Tibial nerve (tissue), 4 donors: ENCODE measurements at regions not wholly inside any gene's neighbourhood (a gene's known extent, or its start where the extent isn't known, plus 50 kb on each side); places are given as distances from the start of the nearest gene placed in this dataset.

Experiments
- DNase-seq, 2 donors: peaks; one replicate each; pipeline ENCODE4 v3.0.0-alpha.2; 2019; ENCODE audit warnings: low spot score in 2 of 2
- H3K27ac ChIP-seq, 4 donors: fragments of 200-600 bp; sonication (generic) in 3 of 4; one replicate each; pipeline ENCODE4 v1.5.1; 2017 to 2019; ENCODE audit warnings: mild to moderate bottlenecking in 1 of 4
- H3K27me3 ChIP-seq, 2 donors: fragments of 200-600 bp; sonication (generic) in 1 of 2; one replicate each; pipeline versions ENCODE4 v1.5.1 to v1.6.0; 2017 to 2019
- H3K36me3 ChIP-seq, 3 donors: fragments of 200-600 bp; sonication (generic); one replicate each; pipeline ENCODE4 v1.5.1; 2018 to 2019
- H3K4me1 ChIP-seq, 4 donors: fragments of 200-600 bp; sonication (generic) in 3 of 4; one replicate each; pipeline ENCODE4 v1.5.1; 2017 to 2019
- H3K4me3 ChIP-seq, 4 donors: fragments of 200-600 bp; sonication (generic) in 3 of 4; one replicate each; pipeline ENCODE4 v1.5.1; 2017 to 2019; ENCODE audit warnings: mild to moderate bottlenecking in 1 of 4, moderate library complexity in 1 of 4
- H3K9me3 ChIP-seq, 4 donors: fragments of 200-600 bp; sonication (generic) in 3 of 4; one replicate each; pipeline ENCODE4 v1.5.1; 2017 to 2019
- CTCF ChIP-seq, 5 experiments: fragments of 200-600 bp in 3 of 5; fragments of 450-650 bp in 2 of 5; sonication (generic) in 3 of 5; IDR thresholded peaks; one replicate each; pipeline ENCODE4 v1.5.1; 2016 to 2019; ENCODE audit warnings: antibody characterized with exemption in 5 of 5, mild to moderate bottlenecking in 3 of 5, moderate library complexity in 2 of 5
- EP300 ChIP-seq, 2 donors: sonication (generic); formaldehyde crosslinking; IDR thresholded peaks; one replicate each; pipeline ENCODE4 v1.6.1; 2017; ENCODE audit warnings: antibody characterized with exemption in 2 of 2, mild to moderate bottlenecking in 1 of 2
- POLR2A ChIP-seq, 2 donors: fragments of 450-650 bp; IDR thresholded peaks; one replicate each; pipeline ENCODE4 v1.6.1; 2017; ENCODE audit warnings: antibody characterized with exemption in 2 of 2, mild to moderate bottlenecking in 2 of 2, moderate library complexity in 2 of 2
- WGBS, 2 donors: methylation state at CpG; one replicate each; pipeline ENCODE4 v1.1.5; 2018; 5-methylcytosine and 5-hydroxymethylcytosine counted together

GRCh38 chr10:1933215-1933614 lies 195.9 kb upstream of the ADARB2 start:
- TF ChIP-seq POLR2A (IDR thresholded peaks at IDR 0.05) (no peak), CTCF (IDR thresholded peaks at IDR 0.05) (no peak), EP300 (IDR thresholded peaks at IDR 0.05) (no peak)
- Histone ChIP-seq H3K27me3 (no peaks in the 10 kb centered on the region), H3K4me3 (no peak overlapping the region), H3K4me1 (peaks cover 0 to 4% (median 0%) of the 10 kb centered on the region in 4 donors), H3K36me3 (no peaks in the 10 kb centered on the region), H3K9me3 (no peaks in the 10 kb centered on the region), H3K27ac (no peak overlapping the region)
- DNase-seq, result no peak
- 67 to 68% methylated on average over 16 of the region's 16 CpGs for WGBS, 2 donors

DNA sequence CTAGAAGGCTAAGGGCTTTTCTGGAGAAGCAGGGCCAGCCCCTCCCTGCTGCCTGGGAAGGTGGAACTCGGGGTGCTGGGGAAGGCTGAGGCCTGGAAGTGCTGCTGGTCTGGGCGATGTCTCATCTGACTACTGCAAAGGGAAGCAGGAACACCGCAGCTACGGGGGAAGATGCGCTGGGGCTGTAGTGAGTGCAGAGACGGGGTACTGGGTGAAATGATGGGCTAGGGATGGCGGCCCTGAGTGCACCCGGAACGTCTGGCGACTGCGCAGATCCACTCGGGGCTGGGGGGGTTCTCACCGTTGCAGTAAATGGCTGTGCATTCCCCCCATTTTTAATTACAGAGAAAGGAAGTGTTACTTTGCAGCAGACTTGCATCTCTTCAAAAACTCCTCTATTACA lies 195.4 kb upstream of the ADARB2 start:
- no peak overlapping the region for H3K27ac ChIP-seq
- H3K36me3 ChIP-seq, result no peaks in the 10 kb centered on the region
- no peaks in the 10 kb centered on the region for H3K9me3 ChIP-seq
- WGBS, 2 donors, result 42 to 68% methylated on average over 13 of the region's 13 CpGs
- H3K4me1 ChIP-seq, result peaks cover 0 to 4% (median 0%) of the 10 kb centered on the region in 4 donors
- DNase-seq, result no peak
- no peak overlapping the region for H3K4me3 ChIP-seq
- TF ChIP-seq EP300 (IDR thresholded peaks at IDR 0.05) (no peak), POLR2A (IDR thresholded peaks at IDR 0.05) (no peak), CTCF (IDR thresholded peaks at IDR 0.05) (no peak)
- no peaks in the 10 kb centered on the region for H3K27me3 ChIP-seq

DNA sequence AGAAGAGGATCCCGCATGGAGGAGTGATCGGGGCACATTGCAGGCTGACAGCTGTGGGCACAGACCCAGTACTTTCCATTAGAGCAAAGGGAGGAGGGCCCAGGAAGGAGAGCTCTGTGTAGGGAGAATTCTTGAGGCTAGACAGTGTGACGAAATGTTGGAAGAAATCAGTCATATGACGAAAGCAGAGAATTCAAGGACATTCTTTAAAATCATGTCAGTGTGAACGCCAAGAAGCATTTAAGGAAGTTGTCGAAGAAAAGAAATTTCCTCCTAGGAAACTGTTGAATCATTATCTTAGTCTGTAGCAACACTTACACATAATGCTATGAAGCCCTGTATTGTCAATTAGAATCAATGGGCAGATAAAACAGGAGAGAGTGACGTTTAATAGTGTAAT lies 191.3 kb upstream of the ADARB2 start:
- Histone ChIP-seq H3K27ac (no peak overlapping the region), H3K27me3 (no peaks in the 10 kb centered on the region), H3K4me3 (no peak overlapping the region), H3K9me3 (no peaks in the 10 kb centered on the region), H3K36me3 (no peaks in the 10 kb centered on the region), H3K4me1 (peaks cover 0 to 4% (median 0%) of the 10 kb centered on the region in 4 donors)
- TF ChIP-seq EP300 (IDR thresholded peaks at IDR 0.05), result no peak
- no peak for TF ChIP-seq POLR2A (IDR thresholded peaks at IDR 0.05)
- TF ChIP-seq CTCF (IDR thresholded peaks at IDR 0.05), result no peak
- WGBS, 2 donors, result 80 to 87% methylated on average over 7 of the region's 7 CpGs
- DNase-seq, result no peak

DNA sequence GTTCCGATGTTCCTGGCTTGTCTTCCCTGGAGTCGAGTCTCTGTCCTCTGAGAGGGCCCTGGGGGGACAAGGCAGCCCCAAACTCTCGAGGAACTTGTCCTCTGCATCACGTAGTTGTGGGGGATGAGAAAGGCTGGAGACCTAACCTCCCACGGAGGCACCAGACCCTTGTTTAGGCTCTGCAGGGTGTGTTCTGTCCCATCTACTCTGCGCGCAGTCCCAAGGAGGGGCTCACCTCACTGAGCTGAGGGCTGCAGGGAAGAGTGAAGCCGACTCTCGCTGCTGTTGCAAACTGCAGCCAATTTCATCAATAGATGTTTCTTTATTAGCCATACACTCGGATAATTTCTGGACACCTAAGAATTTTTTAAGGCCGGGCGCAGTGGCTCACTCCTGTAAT lies 186.7 kb upstream of the ADARB2 start:
- WGBS, 2 donors, result 93 to 95% methylated on average over 10 to 12 of the region's 12 CpGs
- Histone ChIP-seq H3K4me3 (no peak overlapping the region), H3K36me3 (no peaks in the 10 kb centered on the region), H3K9me3 (no peaks in the 10 kb centered on the region), H3K4me1 (no peaks in the 10 kb centered on the region), H3K27me3 (no peaks in the 10 kb centered on the region), H3K27ac (no peak overlapping the region)
- no peak for DNase-seq
- TF ChIP-seq POLR2A (IDR thresholded peaks at IDR 0.05) (no peak), CTCF (IDR thresholded peaks at IDR 0.05) (no peak), EP300 (IDR thresholded peaks at IDR 0.05) (no peak)

GRCh38 chr10:1923586-1923985 lies 186.3 kb upstream of the ADARB2 start:
- no peak for TF ChIP-seq EP300 (IDR thresholded peaks at IDR 0.05)
- 31 to 35% methylated on average over 8 of the region's 8 CpGs for WGBS, 2 donors
- H3K27ac ChIP-seq, result no peak overlapping the region
- DNase-seq, result no peak
- no peaks in the 10 kb centered on the region for H3K36me3 ChIP-seq
- no peaks in the 10 kb centered on the region for H3K4me1 ChIP-seq
- H3K27me3 ChIP-seq, result no peaks in the 10 kb centered on the region
- H3K9me3 ChIP-seq, result no peaks in the 10 kb centered on the region
- no peak overlapping the region for H3K4me3 ChIP-seq

DNA sequence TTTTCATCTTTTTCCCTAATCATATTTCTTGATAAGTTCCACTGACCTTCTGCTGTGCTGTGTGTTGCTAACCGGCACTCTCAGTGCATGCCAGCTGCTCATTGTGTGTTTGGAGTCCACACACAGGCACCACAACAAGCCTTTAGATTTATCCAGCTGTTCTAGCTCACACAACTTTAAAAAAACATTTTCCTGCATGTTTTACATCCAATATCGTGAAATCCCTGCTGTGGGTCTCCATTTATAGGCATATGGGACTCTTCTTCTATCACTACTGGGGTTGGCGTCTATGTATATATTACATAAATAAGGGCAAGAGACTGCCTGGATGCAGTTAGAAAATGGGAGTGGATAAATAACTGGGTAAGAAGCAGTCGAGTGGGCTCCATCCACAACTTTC lies 183.6 kb upstream of the ADARB2 start:
- H3K36me3 ChIP-seq, result no peaks in the 10 kb centered on the region

More for the DNA sequence above, 183.6 kb upstream of the ADARB2 start:
- H3K27me3 ChIP-seq, result no peaks in the 10 kb centered on the region
- H3K4me3 ChIP-seq, result no peak overlapping the region
- H3K27ac ChIP-seq, result no peak overlapping the region
- no peaks in the 10 kb centered on the region for H3K9me3 ChIP-seq
- 75 to 86% methylated on average over 4 of the region's 4 CpGs for WGBS, 2 donors
- no peak for TF ChIP-seq POLR2A (IDR thresholded peaks at IDR 0.05)
- no peak for TF ChIP-seq EP300 (IDR thresholded peaks at IDR 0.05)
- no peak for TF ChIP-seq CTCF (IDR thresholded peaks at IDR 0.05)
- H3K4me1 ChIP-seq, result no peaks in the 10 kb centered on the region
- no peak for DNase-seq
